ENCODE measurements at regions not wholly inside any gene's neighbourhood (a gene's known extent, or its start where the extent isn't known, plus 50 kb on each side); places are given as distances from the start of the nearest gene placed in this dataset.
A peak's percentile ranks its signal among the peaks of the same experiment; 100 is the strongest.
"Not testable (repeated sequence)": the region's sequence is repeated elsewhere in the genome, so short reads cannot be mapped to it uniquely, and the experiment has no call there.

DNA sequence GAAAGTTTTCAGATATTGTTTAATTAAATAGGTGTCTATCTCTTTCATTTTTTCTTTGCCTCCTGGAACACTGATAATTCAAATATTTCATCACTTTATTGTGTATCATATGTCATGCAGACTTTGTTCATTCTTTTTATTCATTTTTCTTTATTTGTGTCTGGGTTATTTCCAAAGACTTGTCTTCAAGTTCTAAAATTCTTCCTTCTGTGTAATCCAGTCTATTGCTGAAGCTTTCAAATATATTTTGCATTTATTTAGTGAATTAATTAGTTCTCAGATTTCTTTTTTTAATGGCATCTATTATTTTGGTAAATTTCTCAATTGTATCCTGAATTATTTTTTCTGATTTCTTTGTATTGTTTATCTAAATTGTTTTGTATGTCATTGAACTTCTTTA lies 70.1 kb downstream of the ZNF330 start:
- DNase-seq (ENCODE audit: low spot score) = no peak

DNA sequence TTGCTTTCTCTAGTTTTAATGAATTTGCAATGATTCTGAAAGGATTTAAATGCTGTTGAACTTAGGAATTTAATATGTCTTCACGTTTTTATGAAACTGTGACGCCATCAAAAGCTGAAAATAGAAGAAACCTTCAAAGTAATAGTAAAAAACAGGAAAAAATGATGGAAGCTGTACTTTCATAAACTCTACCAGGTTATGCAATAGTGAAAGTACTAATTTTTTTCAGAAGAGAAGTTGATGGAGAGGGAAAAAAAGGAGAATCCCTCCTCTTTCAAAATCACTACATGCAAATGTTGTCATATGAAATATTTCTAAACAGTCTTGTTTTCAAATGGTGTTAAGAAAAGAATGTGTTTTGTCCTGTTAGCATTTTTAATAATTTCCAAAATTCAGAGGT lies 73.6 kb downstream of the ZNF330 start:
- no peak for DNase-seq (ENCODE audit: low spot score)

DNA sequence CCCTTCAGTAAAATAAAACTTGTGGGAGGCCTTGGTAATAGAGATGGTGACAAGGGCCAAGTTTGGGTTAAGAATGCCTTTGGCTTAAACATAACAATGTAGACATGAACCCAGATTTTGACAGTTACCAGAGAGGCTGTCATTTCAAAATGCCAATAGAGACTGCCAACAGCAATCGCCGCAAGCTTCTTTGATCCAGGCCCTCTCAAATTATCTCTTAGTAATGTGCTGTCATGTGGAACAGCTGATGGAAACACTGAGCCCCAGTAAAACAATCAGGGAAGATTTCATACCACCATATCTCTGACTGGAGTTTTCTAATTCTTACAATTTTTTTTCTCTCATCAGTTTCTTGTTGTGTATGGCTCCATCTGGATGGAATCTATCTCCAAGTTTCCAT lies 80.5 kb downstream of the ZNF330 start:
- DNase-seq (ENCODE audit: low spot score) = no peak

DNA sequence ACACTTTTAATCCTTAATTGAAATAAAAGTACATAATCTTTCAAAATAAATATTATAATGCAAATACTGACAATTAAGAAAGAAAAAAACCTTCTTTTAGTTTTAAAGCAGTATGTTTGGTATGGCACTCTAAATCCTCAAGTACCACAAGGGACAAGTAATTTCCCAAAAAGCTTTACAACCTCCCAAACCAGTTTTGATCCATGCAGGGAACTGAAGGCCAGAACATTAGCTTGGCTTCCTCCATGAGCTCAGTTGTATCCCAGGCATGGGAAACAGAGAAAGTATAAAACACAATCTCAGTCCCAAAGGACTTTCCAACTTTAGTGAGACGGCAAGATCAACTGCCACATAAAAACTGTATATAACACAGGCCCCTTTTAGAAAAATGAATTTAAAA lies 82.2 kb downstream of the ZNF330 start:
- DNase-seq (ENCODE audit: low spot score) = no peak

DNA sequence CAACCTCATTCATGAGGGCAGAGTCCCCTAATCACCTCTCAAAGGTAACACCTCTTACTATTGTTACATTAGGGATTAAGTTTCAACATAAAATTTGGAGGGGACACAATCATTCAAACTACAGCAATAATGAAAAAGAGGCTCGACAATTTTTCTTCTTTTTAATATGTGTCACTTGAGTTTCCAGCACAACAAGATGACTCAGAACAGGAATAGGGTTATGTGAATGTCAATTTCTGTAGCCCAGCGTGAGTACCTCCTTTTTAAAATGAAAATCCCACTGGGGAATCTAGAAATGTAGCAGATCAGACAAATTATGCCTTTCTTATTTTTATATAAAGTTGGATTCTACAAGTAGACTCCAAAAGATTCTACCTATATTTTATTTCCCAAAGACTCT lies 83.7 kb downstream of the ZNF330 start:
- DNase-seq (ENCODE audit: low spot score) = no peak

DNA sequence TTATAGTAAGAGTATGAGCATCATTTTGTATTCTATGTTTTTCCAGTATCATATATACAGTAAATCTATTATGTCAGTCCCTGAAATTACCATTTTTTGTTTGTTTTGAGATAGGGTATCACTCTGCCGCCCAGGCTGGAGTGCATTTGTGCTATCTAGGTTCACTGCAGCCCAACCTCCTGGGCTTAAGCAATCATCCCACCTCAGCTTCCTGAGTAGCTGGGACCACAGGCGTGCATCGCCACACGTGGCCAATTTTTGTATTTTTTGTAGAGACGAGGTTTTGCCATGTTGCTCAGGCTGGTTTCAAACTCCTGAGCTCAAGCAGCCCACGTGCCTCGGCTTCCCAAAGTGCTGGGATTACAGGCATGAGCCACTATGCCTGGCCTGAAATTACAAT lies 85.6 kb downstream of the ZNF330 start:
- DNase-seq (ENCODE audit: low spot score) = no peak

DNA sequence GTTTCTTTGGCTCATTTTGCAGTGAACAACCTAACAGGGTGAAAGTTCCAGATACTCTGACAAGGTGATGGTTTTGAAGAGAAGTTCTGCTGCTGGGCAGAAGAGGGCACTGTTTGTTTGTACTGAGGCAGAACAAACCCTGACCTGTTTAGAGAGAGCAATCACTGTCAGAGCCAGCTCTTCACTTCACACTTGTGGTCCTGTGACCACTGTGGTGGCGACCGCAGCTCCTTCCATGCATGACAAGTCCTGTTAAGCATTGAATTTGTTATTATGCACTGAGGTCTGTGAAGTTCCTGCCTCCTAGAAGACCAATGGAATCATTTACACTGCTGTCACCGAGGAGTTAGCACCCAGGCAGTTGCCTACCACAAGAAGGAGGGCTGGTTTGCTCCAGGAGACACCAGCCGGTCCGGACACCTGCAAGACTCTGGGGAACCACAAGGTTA lies 86.6 kb downstream of the ZNF330 start:
- peak; percentile 37 for DNase-seq (ENCODE audit: low spot score)

DNA sequence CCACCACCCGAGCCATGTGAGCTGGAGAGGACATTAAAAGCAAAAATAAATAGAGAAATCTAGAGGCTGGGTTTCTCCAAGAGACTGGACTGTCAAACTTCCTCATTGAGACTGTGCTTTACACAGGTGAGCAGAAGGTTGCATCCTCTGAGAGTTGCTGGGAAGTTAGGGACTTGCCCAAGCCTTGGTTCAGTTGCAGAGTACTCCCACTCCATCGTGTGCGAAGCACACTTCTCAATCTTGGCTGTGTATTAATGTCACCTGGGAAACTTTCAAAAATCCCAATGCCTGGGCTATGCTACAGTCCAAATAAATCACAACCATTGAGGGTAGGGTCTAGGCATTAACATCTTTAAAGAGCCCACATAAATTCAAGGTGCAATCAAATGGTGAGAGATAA lies 89.2 kb downstream of the ZNF330 start:
- DNase-seq (ENCODE audit: low spot score) = no peak

DNA sequence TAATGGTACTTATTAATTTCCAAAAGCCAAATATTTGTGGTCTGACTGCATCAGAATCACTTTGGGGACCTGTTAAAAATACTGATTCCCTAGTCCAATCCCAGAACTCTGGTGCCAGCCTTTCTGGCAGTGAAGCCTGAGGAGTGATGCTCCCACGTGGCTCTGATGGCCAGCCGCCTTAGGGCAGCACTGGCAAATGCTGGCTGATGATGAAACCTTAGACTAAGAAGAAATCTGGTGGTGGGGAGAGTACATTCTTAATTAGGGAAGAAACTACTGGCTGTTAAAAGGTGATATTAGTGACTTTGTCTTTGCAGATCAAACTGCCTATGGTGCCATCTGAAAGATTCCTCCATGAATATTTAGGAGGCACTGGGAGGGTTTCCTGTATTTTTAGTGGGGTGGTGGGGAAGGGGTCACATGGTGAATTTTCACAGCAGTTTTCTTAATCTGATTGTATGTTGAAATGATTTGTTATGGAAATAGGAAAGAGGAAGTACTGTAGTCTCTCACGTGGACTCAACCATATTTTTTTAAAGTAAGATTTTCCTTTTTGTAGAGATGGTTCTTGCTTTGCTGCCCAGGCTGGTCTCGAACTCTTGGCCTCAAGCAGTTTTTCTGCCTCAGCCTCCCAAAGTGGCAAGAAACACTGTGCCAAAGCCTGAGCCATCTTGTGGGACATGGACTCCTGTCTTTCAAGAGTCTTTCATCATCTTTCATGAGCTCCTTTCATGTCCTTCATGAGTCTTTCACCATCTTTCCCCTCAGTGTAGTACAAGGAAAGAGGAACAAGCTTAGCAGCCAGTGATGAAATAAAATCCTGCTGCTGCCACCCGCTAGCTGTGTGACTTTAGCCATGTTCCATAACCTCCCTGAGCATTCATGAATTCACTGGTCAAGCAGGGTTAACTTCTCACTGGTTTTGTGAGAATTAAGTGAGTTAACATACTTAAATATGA lies 90.8 kb downstream of the ZNF330 start:
- no peak for DNase-seq (ENCODE audit: low spot score)

DNA sequence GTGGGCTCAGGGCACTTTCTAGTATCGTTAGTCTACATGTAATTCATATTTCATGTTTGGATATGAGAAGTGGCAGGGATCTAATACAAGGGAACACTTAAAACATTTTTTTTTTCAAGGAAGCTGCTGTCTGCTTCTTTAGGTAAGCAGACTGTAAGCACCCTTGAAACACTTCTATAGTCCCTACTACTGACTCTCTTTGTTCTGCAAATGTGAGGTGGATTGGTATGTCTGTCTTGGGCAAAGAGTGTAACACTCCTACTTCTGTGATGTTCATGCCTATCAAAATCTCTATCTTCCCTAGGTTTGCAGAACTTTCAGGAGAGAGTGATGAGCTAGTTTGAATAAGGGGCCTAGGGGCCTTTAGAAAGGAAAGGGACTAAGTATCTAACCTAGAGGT lies 93.9 kb downstream of the ZNF330 start:
- DNase-seq (ENCODE audit: low spot score) = no peak

DNA sequence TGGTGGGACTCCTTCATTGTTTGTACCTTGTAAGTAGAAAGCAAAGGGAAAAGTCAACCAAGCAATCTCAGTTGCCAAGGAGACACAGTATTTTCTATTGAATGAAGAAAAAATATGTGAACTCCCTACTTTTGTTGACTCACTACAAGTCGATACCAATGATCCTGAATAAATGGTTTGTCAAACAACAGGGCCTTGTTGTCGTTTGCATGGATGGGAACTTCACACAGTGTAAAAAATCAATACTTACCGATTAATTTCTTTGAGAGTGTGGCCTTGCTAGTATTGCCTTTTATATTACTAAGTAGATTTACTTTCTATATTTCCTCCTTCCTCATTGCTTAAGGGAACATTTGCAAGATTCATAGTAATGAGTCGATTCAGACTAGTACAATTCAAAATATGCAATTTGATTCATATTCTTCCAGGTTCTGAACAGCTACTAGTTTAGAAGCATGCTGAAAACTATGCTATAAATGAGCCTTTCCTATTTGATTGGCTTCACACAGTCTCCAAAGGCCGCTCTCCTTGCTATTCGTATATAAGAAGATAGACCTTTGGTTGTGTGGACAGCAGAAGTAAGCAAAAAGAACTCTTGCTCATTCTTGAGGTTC lies 108.0 kb downstream of the ZNF330 start:
- no peak for DNase-seq (ENCODE audit: low spot score)

DNA sequence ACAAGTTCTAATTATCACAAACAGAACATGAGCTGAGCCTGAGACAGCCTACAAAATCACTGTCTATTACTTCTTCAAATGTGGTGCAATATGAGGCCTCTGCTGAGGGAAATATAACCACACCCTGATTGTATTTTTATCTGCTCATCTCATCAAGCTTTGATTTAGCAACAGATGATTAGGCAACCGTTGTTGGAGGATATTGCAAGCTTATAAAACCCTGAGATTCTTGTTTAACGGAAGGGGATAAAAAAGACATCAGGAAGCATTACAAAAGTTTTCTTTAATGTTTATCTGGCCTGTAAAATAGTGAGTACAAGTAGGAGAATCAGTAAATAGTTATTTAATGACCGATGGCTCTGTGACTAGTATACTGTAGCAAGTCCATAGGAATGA lies 108.5 kb downstream of the ZNF330 start:
- no peak for DNase-seq (ENCODE audit: low spot score)

DNA sequence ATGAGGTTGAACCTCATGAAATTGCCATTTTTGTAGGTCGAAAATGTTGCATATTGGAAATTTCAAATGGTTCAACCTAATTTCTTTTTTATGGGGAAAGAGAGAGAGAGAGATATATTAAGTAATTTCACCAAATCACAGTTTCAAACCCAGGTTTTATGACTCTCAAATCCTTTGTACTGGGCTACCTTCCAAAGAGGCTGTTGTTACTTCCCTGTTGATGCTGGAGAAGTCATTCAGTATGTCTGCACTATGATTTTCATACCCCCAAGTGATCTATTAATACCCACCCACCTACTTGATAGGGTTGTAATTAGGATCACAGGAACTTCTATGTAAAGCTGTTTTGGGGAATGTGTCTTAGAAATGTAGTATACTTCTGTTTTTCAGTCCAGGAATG lies 109.9 kb downstream of the ZNF330 start:
- no peak for DNase-seq (ENCODE audit: low spot score)

DNA sequence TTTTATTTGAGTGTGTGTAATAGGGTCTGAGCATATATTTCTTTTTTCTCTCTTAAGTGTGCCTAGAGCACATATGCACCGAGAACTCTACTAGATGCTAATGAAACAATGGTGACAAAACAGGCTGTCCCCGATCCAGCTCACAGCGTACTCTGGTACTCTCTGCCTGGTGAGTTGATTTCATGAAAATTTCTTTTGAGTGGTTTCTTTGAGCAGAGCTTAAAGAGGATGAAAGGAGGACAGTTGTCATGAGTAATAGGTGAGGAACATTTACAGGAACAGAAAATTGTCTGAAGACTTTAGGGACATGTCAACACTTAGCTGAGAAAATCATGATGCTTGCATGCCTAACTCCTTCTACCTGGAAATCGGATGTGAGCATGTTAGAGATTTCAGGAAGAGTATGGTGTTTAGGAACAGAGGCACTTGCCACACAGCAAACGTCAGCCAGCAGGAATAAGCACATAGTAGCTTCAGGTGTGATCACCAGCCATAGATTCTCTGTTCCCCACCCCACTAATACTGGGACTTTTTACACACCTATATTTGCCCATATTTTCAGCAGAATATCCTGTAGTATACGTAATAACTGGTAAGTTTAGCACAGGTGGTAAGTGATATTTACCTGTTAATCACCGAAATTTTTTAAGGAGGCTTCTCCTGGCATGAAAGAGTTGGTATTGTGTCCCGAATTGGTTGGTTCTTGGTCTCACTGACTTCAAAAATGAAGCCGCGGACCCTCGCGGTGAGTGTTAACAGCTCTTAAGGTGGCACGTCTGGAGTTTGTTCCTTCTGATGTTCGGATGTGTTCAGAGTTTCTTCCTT lies 111.1 kb downstream of the ZNF330 start:
- DNase-seq (ENCODE audit: low spot score) = no peak

DNA sequence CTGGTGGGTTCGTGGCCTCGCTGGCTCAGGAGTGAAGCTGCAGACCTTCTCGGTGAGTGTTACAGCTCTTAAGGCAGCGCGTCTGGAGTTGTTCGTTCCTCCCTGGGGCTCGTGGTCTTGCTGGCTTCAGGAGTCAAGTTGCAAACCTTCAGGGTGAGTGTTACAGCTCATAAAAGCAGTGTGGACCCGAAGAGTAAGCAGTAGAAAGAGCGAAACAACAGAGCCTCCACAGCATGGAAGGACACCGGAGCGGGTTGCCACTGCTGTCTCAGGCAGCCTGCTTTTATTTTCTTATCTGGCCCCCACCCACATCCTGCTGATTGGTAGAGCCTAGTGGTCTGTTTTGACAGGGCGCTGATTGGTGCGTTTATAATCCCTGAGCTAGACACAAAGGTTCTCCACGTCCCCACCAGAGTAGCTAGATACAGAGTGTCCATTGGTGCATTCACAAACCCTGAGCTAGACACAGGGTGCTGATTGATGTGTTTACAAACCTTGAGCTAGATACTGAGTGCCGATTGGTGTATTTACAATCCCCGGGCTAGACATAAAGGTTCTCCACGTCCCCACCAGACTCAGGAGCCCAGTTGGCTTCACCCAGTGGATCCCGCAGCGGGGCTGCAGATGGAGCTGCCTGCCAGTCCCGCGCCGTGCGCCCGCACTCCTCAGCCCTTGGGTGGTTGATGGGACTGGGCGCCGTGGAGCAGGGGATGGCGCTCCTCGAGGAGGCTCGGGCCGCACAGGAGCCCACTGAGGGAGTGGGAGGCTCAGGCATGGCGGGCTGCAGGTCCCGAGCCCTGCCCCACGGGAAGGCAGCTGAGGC lies 111.9 kb downstream of the ZNF330 start:
- DNase-seq (ENCODE audit: low spot score) = not testable (repeated sequence)

DNA sequence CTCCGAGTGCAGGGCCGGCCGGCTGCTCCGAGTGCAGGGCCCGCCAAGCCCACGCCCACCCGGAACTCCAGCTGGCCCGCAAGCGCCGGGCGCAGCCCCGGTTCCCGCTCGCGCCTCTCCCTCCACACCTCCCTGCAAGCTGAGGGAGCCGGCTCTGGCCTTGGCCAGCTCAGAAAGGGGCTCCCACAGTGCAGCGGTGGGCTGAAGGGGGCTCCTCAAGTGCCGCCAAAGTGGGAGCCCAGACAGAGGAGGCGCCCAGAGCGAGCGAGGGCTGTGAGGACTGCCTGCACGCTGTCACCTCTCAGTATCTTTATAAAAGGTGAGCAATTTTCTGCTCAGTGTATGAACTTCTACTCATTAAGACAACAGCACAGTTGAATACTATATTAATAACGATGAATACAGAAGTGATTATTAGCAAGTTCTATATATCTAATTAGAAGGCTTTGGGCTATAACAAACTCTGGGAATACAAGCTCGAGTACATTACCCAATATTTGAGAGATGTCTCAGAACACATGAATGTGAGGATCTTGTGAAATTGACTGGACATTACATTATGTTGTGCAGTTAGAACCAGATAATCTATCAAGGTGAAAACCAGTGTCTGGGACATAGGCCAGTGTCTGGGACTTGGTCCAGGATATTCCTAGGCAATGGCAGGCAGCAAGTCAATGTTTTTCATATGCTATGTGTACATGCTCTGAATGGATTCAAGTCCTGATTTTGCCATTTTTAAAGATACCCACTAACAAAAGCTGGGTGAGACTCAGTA lies 112.9 kb downstream of the ZNF330 start:
- DNase-seq (ENCODE audit: low spot score) = not testable (repeated sequence)

DNA sequence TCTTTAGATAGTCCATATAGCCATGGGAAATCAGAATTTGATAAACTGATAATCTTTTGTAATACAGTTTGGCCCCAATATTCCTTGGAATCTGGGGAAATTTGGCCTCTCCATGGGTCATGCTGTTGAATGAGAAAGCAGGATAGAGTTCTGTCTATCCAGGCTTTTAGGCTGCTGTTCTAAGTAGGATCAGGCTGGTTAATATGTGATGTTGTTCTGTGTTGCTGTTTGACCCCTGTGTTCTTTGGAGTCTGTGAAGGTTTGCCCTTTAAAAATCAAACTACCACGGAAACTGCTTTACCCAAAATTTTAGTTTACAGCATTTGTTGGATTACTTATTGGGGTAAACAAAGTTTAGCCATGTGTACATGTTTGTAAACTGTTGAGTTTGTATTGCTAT lies 114.5 kb downstream of the ZNF330 start:
- DNase-seq (ENCODE audit: low spot score) = no peak

DNA sequence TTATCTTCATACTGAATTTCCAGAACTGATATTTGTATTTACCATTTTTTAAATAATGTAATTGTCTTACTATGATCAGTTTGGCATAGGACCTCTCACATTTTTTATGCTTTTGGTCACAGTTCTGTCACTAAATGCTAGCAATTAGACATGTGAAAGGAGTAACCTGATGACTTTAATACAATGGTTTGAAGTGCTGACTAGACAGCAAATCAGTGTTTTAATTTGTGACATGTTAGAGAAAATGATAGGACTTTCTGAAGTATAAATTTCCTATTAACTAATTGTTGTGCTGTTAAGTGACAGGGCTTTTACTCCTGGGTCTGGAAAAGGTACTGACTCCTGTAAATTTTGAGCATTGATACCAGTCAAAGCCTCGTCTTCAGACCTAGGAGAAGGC lies 117.5 kb downstream of the ZNF330 start:
- DNase-seq (ENCODE audit: low spot score) = no peak

DNA sequence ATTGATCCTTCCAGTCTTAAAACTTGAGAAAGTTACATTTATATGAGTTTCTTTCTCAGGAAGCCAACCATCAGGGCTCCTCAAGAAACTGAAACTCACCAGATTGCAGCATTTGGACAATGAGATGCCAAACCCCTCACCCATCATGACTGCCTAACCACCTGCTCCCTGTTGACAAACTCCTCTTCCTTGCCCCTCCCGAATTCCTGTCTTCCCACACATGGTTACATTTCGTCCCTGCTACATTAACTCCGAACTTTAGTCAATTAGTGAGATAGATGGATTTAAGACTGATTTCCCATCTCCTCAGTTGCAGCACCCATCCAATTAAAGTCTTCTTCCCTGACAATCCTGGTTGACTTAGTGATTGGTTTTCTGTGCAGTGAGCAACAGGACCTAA lies 118.7 kb downstream of the ZNF330 start:
- no peak for DNase-seq (ENCODE audit: low spot score)

DNA sequence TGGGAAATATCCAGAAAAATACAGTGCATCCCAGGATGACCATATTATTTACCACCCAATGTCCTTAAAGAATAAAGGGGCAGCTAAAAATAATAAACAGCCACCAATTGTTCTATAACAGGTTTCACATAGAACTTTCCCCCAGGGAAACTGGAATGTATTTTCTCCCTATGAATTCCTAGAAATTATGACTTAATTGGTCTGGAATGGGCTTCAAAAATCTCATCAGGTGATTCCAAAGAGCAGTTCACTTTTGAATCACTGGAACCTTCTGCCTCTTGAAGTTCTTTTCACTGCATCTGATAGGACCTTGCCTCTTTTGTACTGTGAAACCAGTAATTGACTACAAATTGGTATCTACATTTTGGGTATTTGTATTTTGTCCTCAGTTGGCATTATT lies 119.3 kb downstream of the ZNF330 start:
- DNase-seq (ENCODE audit: low spot score) = no peak

DNA sequence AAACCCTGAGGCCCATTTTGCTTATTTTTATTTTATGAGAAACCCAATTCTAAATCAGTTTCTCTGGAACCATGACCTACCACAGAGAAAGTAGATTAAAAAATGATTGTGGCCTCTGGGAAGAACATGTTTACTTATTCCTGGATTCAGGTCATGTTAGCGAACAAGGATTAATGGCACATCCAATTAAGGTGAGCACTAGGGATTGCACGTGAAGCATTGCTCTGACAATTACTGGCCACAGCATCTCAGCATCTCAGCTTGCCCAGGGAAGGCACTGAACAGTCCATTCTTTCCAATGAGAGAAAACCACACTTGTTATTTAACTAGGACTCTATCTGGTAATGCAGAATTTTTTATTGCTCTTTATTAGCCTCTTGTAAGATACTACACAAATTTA lies 119.8 kb downstream of the ZNF330 start:
- DNase-seq (ENCODE audit: low spot score) = no peak
